ENCODE measurements at regions not wholly inside any gene's neighbourhood (a gene's known extent, or its start where the extent isn't known, plus 50 kb on each side); places are given as distances from the start of the nearest gene placed in this dataset.

GRCh38 chr1:199273837-199274379, 635.1 kb downstream of the PTPRC start:
- no peak overlapping the region for H3K4me3 Mint-ChIP-seq
- POLR2A ChIA-PET: no interaction called here

GRCh38 chr1:199279067-199279466, 640.2 kb downstream of the PTPRC start:
- H3K4me3 Mint-ChIP-seq: no peak overlapping the region

More at GRCh38 chr1:199273837-199274379, 635.1 kb downstream of the PTPRC start:
- DNase-seq: no peak
- Mint-ChIP-seq H3K27me3 (peaks cover 2% of the 10 kb centered on the region), H3K9me3 (peaks cover 2% of the 10 kb centered on the region), H3K27ac (no peak overlapping the region), H3K4me1 (ENCODE audit: low read depth) (peaks cover 16% of the 10 kb centered on the region), H3K36me3 (ENCODE audit: low read depth) (no peaks in the 10 kb centered on the region)
- TF ChIP-seq CTCF (IDR thresholded peaks at IDR 0.05): no peak
- CTCF ChIA-PET: no interaction called here
- intact Hi-C loops (cut with micrococcal nuclease): no loop called here
- no peak for ATAC-seq

GRCh38 chr1:199279872-199280645, 641.2 kb downstream of the PTPRC start:
- ChIA-PET POLR2A (no interaction called here), CTCF (interaction anchor here (1.3 kb wide), 1 partner anchor 13 kb away, joined by 3 read pairs; no protein-coding TSS in a partner anchor)
- DNase-seq (no peak), ATAC-seq (peak; percentile 47)
- H3K27ac Mint-ChIP-seq: no peak overlapping the region
- H3K9me3 Mint-ChIP-seq: peaks cover 2% of the 10 kb centered on the region
- intact Hi-C loops (cut with micrococcal nuclease): no loop called here
- H3K27me3 Mint-ChIP-seq: peaks cover 2% of the 10 kb centered on the region
- no peak overlapping the region for H3K4me3 Mint-ChIP-seq
- peaks cover 17% of the 10 kb centered on the region for H3K4me1 Mint-ChIP-seq (ENCODE audit: low read depth)
- TF ChIP-seq CTCF (IDR thresholded peaks at IDR 0.05): no peak
- H3K36me3 Mint-ChIP-seq (ENCODE audit: low read depth): no peaks in the 10 kb centered on the region

More at GRCh38 chr1:199279067-199279466, 640.2 kb downstream of the PTPRC start:
- H3K27ac Mint-ChIP-seq: no peak overlapping the region
- DNase-seq (no peak), ATAC-seq (no peak)
- peaks cover 2% of the 10 kb centered on the region for H3K27me3 Mint-ChIP-seq
- intact Hi-C loops (cut with micrococcal nuclease): no loop called here
- H3K4me1 Mint-ChIP-seq (ENCODE audit: low read depth): peaks cover 19% of the 10 kb centered on the region
- ChIA-PET POLR2A (no interaction called here), CTCF (no interaction called here)
- no peaks in the 10 kb centered on the region for H3K36me3 Mint-ChIP-seq (ENCODE audit: low read depth)
- peaks cover 2% of the 10 kb centered on the region for H3K9me3 Mint-ChIP-seq
- TF ChIP-seq CTCF (IDR thresholded peaks at IDR 0.05): no peak

- H3K36me3 Mint-ChIP-seq (ENCODE audit: low read depth): no peaks in the 10 kb centered on the region
- ATAC-seq (peak; percentile 49), DNase-seq (no peak)
- no peak overlapping the region for H3K4me3 Mint-ChIP-seq
- TF ChIP-seq CTCF (IDR thresholded peaks at IDR 0.05): no peak
- H3K9me3 Mint-ChIP-seq: no peaks in the 10 kb centered on the region
- ChIA-PET CTCF (no interaction called here), POLR2A (interaction anchor here (0.9 kb wide), 1 partner anchor 103 kb away, joined by 3 read pairs; no protein-coding TSS in a partner anchor)
- peaks cover 1% of the 10 kb centered on the region for H3K27me3 Mint-ChIP-seq
- H3K4me1 Mint-ChIP-seq (ENCODE audit: low read depth): peaks cover 29% of the 10 kb centered on the region
- intact Hi-C loops (cut with micrococcal nuclease): no loop called here
- H3K27ac Mint-ChIP-seq: no peak overlapping the region
Observed at GRCh38 chr1:199282751-199283305, 644.0 kb downstream of the PTPRC start.

- no peak overlapping the region for H3K4me3 Mint-ChIP-seq
- intact Hi-C loops (cut with micrococcal nuclease): no loop called here
- no peak for TF ChIP-seq CTCF (IDR thresholded peaks at IDR 0.05)
- H3K4me1 Mint-ChIP-seq (ENCODE audit: low read depth): peaks cover 29% of the 10 kb centered on the region
- no peak for DNase-seq
- no peaks in the 10 kb centered on the region for H3K36me3 Mint-ChIP-seq (ENCODE audit: low read depth)
- no peak overlapping the region for H3K27ac Mint-ChIP-seq
- no peaks in the 10 kb centered on the region for H3K9me3 Mint-ChIP-seq
- ChIA-PET POLR2A (no interaction called here), CTCF (no interaction called here)
- no peak for ATAC-seq
- peaks cover 1% of the 10 kb centered on the region for H3K27me3 Mint-ChIP-seq
Observed at GRCh38 chr1:199283794-199284193, 645.0 kb downstream of the PTPRC start.

Data from activated CD8-positive, alpha-beta T cell treated with anti-CD3 and anti-CD28 coated beads for 36 hours (primary cell).